HepG2 (cell line): ENCODE measurements at regions not wholly inside any gene's neighbourhood (a gene's known extent, or its start where the extent isn't known, plus 50 kb on each side); places are given as distances from the start of the nearest gene placed in this dataset.

ENCODE experiments used
- KDM2A ChIP-seq: sonication (generic); formaldehyde crosslinking; IDR thresholded peaks from 2 replicates; pipeline ENCODE4 v1.4.0; 2020; ENCODE audit warnings: low read depth, missing genetic modification reagents, borderline replicate concordance
- KLF16 ChIP-seq, 2 experiments: sonication (generic) in 1 of 2; formaldehyde crosslinking in 1 of 2; IDR thresholded peaks; 2 replicates each; pipeline versions ENCODE4 v1.6.1 to v1.8.0; 2016 to 2023; ENCODE audit warnings: missing genetic modification reagents in 2 of 2, missing compliant biosample characterization in 1 of 2
- LBX2 ChIP-seq: sonication (generic); formaldehyde crosslinking; IDR thresholded peaks from 2 replicates; pipeline ENCODE4 v1.5.0; 2020; ENCODE audit warnings: missing genetic modification reagents, mild to moderate bottlenecking, borderline replicate concordance
- ZBTB4 ChIP-seq: sonication (generic); formaldehyde crosslinking; IDR thresholded peaks from 2 replicates; pipeline ENCODE4 v1.4.0; 2020; ENCODE audit warnings: missing genetic modification reagents, mild to moderate bottlenecking, borderline replicate concordance
- ZIK1 ChIP-seq: sonication (generic); formaldehyde crosslinking; IDR thresholded peaks from 2 replicates; pipeline ENCODE4 v1.5.0; 2020; ENCODE audit warnings: mild to moderate bottlenecking, low read depth, missing genetic modification reagents, borderline replicate concordance
- ZNF276 ChIP-seq: sonication (generic); formaldehyde crosslinking; IDR thresholded peaks from 2 replicates; pipeline ENCODE4 v1.4.0; 2020; ENCODE audit warnings: mild to moderate bottlenecking, low read depth, missing genetic modification reagents
- ZNF552 ChIP-seq: sonication (generic); formaldehyde crosslinking; IDR thresholded peaks from 2 replicates; pipeline ENCODE4 v1.9.0; 2022; ENCODE audit warnings: missing genetic modification reagents, mild to moderate bottlenecking, borderline replicate concordance
- ZNF660 ChIP-seq: sonication (generic); formaldehyde crosslinking; IDR thresholded peaks from 2 replicates; pipeline ENCODE4 v1.5.1; 2020; ENCODE audit warnings: mild to moderate bottlenecking, low read depth, missing genetic modification reagents, borderline replicate concordance

GRCh38 chr20:56094228-56094627 is 88.9 kb upstream of the CBLN4 start (continued):
- TF ChIP-seq ZNF552 = no peak
- no peak for TF ChIP-seq ZNF660 (CRISPR knock-in tag)
- TF ChIP-seq ZIK1 (CRISPR knock-in tag) = no peak
- no peak for TF ChIP-seq ZNF276 (CRISPR knock-in tag)
- TF ChIP-seq ZBTB4 (CRISPR knock-in tag) = no peak
- TF ChIP-seq LBX2 (CRISPR knock-in tag) = no peak
- TF ChIP-seq KDM2A (CRISPR knock-in tag) = no peak
- no peak for TF ChIP-seq KLF16 (CRISPR knock-in tag; IDR thresholded peaks at IDR 0.05)
